GM23338 (cell line): ENCODE measurements at regions not wholly inside any gene's neighbourhood (a gene's known extent, or its start where the extent isn't known, plus 50 kb on each side); places are given as distances from the start of the nearest gene placed in this dataset.

Source experiments
- ATAC-seq: fragments of 200-7000 bp; cut with Tn5 transposase; 3 replicates; pipeline ENCODE4 v1.9.1; 2020
- DNase-seq: peaks from one replicate; pipeline ENCODE4 v3.0.0-alpha.2; 2015; ENCODE audit warnings: low spot score
- H2AFZ ChIP-seq: fragments of 200-600 bp; sonication (generic); 2 replicates; pipeline ENCODE4 v1.8.0; 2016; ENCODE audit warnings: antibody characterized with exemption, mild to moderate bottlenecking, moderate library complexity
- H3F3A ChIP-seq: fragments of 200-600 bp; sonication (generic); replicated peaks from 2 replicates; pipeline ENCODE4 v1.8.0; 2017; ENCODE audit warnings: antibody characterized with exemption, mixed run types, low read depth
- H3K27ac ChIP-seq: fragments of 200-600 bp; sonication (generic); 2 replicates; pipeline ENCODE4 v1.6.1; 2016; ENCODE audit warnings: low read depth
- H3K27me3 ChIP-seq: fragments of 200-600 bp; sonication (generic); 2 replicates; pipeline ENCODE4 v1.8.0; 2016; ENCODE audit warnings: mild to moderate bottlenecking, mixed run types, moderate library complexity; ENCODE audit not compliant: insufficient read depth
- H3K36me3 ChIP-seq: fragments of 200-600 bp; sonication (generic); 2 replicates; pipeline ENCODE4 v1.8.0; 2016; ENCODE audit warnings: mild to moderate bottlenecking; ENCODE audit not compliant: insufficient read depth
- H3K4me1 ChIP-seq: fragments of 200-600 bp; sonication (generic); 2 replicates; pipeline ENCODE4 v1.8.0; 2016; ENCODE audit warnings: mild to moderate bottlenecking, moderate library complexity; ENCODE audit not compliant: insufficient read depth
- H3K4me2 ChIP-seq: fragments of 200-600 bp; sonication (generic); 2 replicates; pipeline ENCODE4 v1.7.1; 2017; ENCODE audit warnings: mixed run types
- H3K4me3 ChIP-seq: fragments of 200-600 bp; sonication (generic); 2 replicates; pipeline ENCODE4 v1.6.1; 2016; ENCODE audit warnings: mixed run types
- H3K79me2 ChIP-seq: fragments of 200-600 bp; sonication (generic); replicated peaks from 2 replicates; pipeline ENCODE4 v1.8.0; 2017; ENCODE audit warnings: mild to moderate bottlenecking; ENCODE audit not compliant: insufficient read depth
- H3K9me2 ChIP-seq: fragments of 200-600 bp; sonication (generic); 2 replicates; pipeline ENCODE4 v1.8.0; 2017; ENCODE audit not compliant: insufficient read depth
- H4K20me1 ChIP-seq: fragments of 200-600 bp; sonication (generic); replicated peaks from 2 replicates; pipeline ENCODE4 v1.8.0; 2017; ENCODE audit warnings: mild to moderate bottlenecking; ENCODE audit not compliant: insufficient read depth
- H3K27ac Mint-ChIP-seq: 2 replicates; pipeline ENCODE4 v1.8.0; 2020; ENCODE audit warnings: inconsistent platforms, mild to moderate bottlenecking, moderate library complexity, mixed read lengths
- H3K27me3 Mint-ChIP-seq: 3 replicates; pipeline ENCODE4 v1.8.0; 2022; ENCODE audit warnings: low read depth, mild to moderate bottlenecking, moderate library complexity, mixed read lengths, inconsistent platforms; ENCODE audit not compliant: insufficient read depth, poor library complexity
- H3K36me3 Mint-ChIP-seq: 3 replicates; pipeline ENCODE4 v1.8.0; 2021; ENCODE audit warnings: low read depth, mild to moderate bottlenecking, inconsistent platforms, moderate library complexity, mixed read lengths
- H3K4me1 Mint-ChIP-seq: 3 replicates; pipeline ENCODE4 v1.8.0; 2020; ENCODE audit warnings: mild to moderate bottlenecking, inconsistent platforms, mixed read lengths
- H3K4me3 Mint-ChIP-seq: 3 replicates; pipeline ENCODE4 v1.8.0; 2021; ENCODE audit warnings: moderate library complexity, mild to moderate bottlenecking, inconsistent platforms, mixed read lengths
- H3K9me3 Mint-ChIP-seq: 3 replicates; pipeline ENCODE4 v1.8.0; 2020; ENCODE audit warnings: moderate library complexity, mild to moderate bottlenecking, inconsistent platforms, mixed read lengths
- CREB1 ChIP-seq: fragments of 250-450 bp; sonication (Bioruptor Pico); IDR thresholded peaks from 2 replicates; pipeline ENCODE4 v1.5.0; 2020; ENCODE audit warnings: low read depth, mild to moderate bottlenecking, moderate library complexity
- CTCF ChIP-seq, 2 experiments: fragments of 200-600 bp in 1 of 2; sonication (generic) in 1 of 2; conservative IDR thresholded peaks; 2 replicates each; pipeline versions ENCODE4 v1.5.1 to v1.6.1; 2016 to 2017; ENCODE audit warnings: antibody characterized with exemption in 2 of 2, low read depth in 2 of 2, mild to moderate bottlenecking in 2 of 2, moderate library complexity in 1 of 2
- ETS1 ChIP-seq: IDR thresholded peaks from 2 replicates; pipeline ENCODE4 v1.6.1; 2016; ENCODE audit warnings: antibody characterized with exemption
- EZH2 ChIP-seq: fragments of 200-600 bp; sonication (generic); IDR thresholded peaks from one replicate; pipeline ENCODE4 v1.8.0; 2017; ENCODE audit warnings: antibody characterized with exemption, mild to moderate bottlenecking, low read depth; ENCODE audit not compliant: unreplicated experiment
- EZH2phosphoT487 ChIP-seq: fragments of 200-600 bp; sonication (generic); IDR thresholded peaks from one replicate; pipeline ENCODE4 v1.8.1; 2018; ENCODE audit warnings: antibody characterized with exemption; ENCODE audit not compliant: unreplicated experiment
- JUNB ChIP-seq: IDR thresholded peaks from one replicate; pipeline ENCODE4 v1.6.1; 2016; ENCODE audit warnings: antibody characterized with exemption; ENCODE audit not compliant: unreplicated experiment
- NANOG ChIP-seq: IDR thresholded peaks from 2 replicates; pipeline ENCODE4 v1.6.1; 2016; ENCODE audit warnings: antibody characterized with exemption, borderline replicate concordance
- POLR2AphosphoS5 ChIP-seq: IDR thresholded peaks from 2 replicates; pipeline ENCODE4 v1.6.1; 2016; ENCODE audit warnings: antibody characterized with exemption, low read depth
- REST ChIP-seq: IDR thresholded peaks from one replicate; pipeline ENCODE4 v1.6.1; 2018; ENCODE audit warnings: antibody characterized with exemption; ENCODE audit not compliant: unreplicated experiment
- STAT1 ChIP-seq: IDR thresholded peaks from one replicate; pipeline ENCODE4 v1.6.1; 2016; ENCODE audit warnings: antibody characterized with exemption; ENCODE audit not compliant: unreplicated experiment
- ZNF114 ChIP-seq: fragments of 250-450 bp; sonication (Bioruptor Pico); IDR thresholded peaks from 2 replicates; pipeline ENCODE4 v1.5.0; 2020; ENCODE audit warnings: mild to moderate bottlenecking, moderate library complexity
- ZNF331 ChIP-seq: fragments of 250-450 bp; sonication (Bioruptor Pico); IDR thresholded peaks from 2 replicates; pipeline ENCODE4 v1.5.0; 2020; ENCODE audit warnings: low read depth, mild to moderate bottlenecking, moderate library complexity
- ZNF462 ChIP-seq: fragments of 250-450 bp; sonication (Bioruptor Pico); IDR thresholded peaks from 2 replicates; pipeline ENCODE4 v1.5.0; 2020; ENCODE audit warnings: mild to moderate bottlenecking, moderate library complexity

- Histone ChIP-seq H3K4me1 (no peaks in the 10 kb centered on the region), H3K79me2 (no peaks in the 10 kb centered on the region), H3K4me2 (no peak overlapping the region), H2AFZ (no peak overlapping the region), H3F3A (no peaks in the 10 kb centered on the region), H3K27me3 (no peaks in the 10 kb centered on the region), H3K36me3 (no peaks in the 10 kb centered on the region), H4K20me1 (no peaks in the 10 kb centered on the region), H3K27ac (no peak overlapping the region), H3K4me3 (no peak overlapping the region), H3K9me2 (0 out of 2 replicates have a peak, but pooled peaks cover 10% of the 10 kb centered on the region)
- Mint-ChIP-seq H3K27me3 (no peaks in the 10 kb centered on the region), H3K9me3 (no peaks in the 10 kb centered on the region), H3K36me3 (no peaks in the 10 kb centered on the region), H3K27ac (no peak overlapping the region), H3K4me3 (no peak overlapping the region), H3K4me1 (peaks cover 10% of the 10 kb centered on the region)
- DNase-seq (no peak), ATAC-seq (no peak)
- no peak for TF ChIP-seq STAT1
- no peak for TF ChIP-seq EZH2
- no peak for TF ChIP-seq ZNF114 (CRISPR knock-in tag)
- TF ChIP-seq CTCF (conservative IDR thresholded peaks at IDR 0.05; ENCODE audit: low read depth in 2 of 2): no peak
- TF ChIP-seq POLR2AphosphoS5: no peak
- TF ChIP-seq EZH2phosphoT487: no peak
- TF ChIP-seq ETS1: no peak
- no peak for TF ChIP-seq JUNB
- TF ChIP-seq REST: no peak
- TF ChIP-seq ZNF462 (CRISPR knock-in tag): no peak
- TF ChIP-seq NANOG: no peak
- no peak for TF ChIP-seq CREB1
- TF ChIP-seq ZNF331 (CRISPR knock-in tag): no peak
Observed at GRCh38 chr1:182126272-182126800, 64.8 kb upstream of the ZNF648 start.
